ENCODE measurements at regions not wholly inside any gene's neighbourhood (a gene's known extent, or its start where the extent isn't known, plus 50 kb on each side); places are given as distances from the start of the nearest gene placed in this dataset.

GRCh38 chr5:120084543-120084870 is 379.6 kb upstream of the PRR16 start:
- Histone ChIP-seq H3K9me3 (ENCODE audit: control insufficient read depth, low read length) (no peaks in the 10 kb centered on the region), H3K27ac (ENCODE audit: low read depth, low read length, severe bottlenecking) (no peak overlapping the region), H3K36me3 (ENCODE audit: control insufficient read depth, insufficient read depth, low read length) (no peaks in the 10 kb centered on the region), H3K4me3 (ENCODE audit: extremely low read depth, insufficient read depth, low read length, poor library complexity, severe bottlenecking) (no peak overlapping the region), H3K4me1 (ENCODE audit: control insufficient read depth, insufficient read depth, low read length, poor library complexity, severe bottlenecking) (no peaks in the 10 kb centered on the region)
- WGBS, 2 experiments (ENCODE audit: insufficient coverage in 2 of 2), result 88 to 100% methylated on average over 1 of the region's 2 CpGs

- Histone ChIP-seq H3K27ac (ENCODE audit: low read depth, low read length, severe bottlenecking) (no peak overlapping the region), H3K9me3 (ENCODE audit: control insufficient read depth, low read length) (no peaks in the 10 kb centered on the region), H3K36me3 (ENCODE audit: control insufficient read depth, insufficient read depth, low read length) (no peaks in the 10 kb centered on the region), H3K4me3 (ENCODE audit: extremely low read depth, insufficient read depth, low read length, poor library complexity, severe bottlenecking) (no peak overlapping the region), H3K4me1 (ENCODE audit: control insufficient read depth, insufficient read depth, low read length, poor library complexity, severe bottlenecking) (no peaks in the 10 kb centered on the region)
- 76 to 90% methylated on average over 1 to 2 of the region's 2 CpGs for WGBS, 2 experiments (ENCODE audit: insufficient coverage in 2 of 2)
These were observed 378.0 kb upstream of the PRR16 start for GRCh38 chr5:120086081-120086480.

- no CpG with 5 or more reads among the region's 2 CpGs for WGBS, 2 experiments (ENCODE audit: insufficient coverage in 2 of 2)
- Histone ChIP-seq H3K9me3 (ENCODE audit: control insufficient read depth, low read length) (no peaks in the 10 kb centered on the region), H3K4me1 (ENCODE audit: control insufficient read depth, insufficient read depth, low read length, poor library complexity, severe bottlenecking) (no peaks in the 10 kb centered on the region), H3K4me3 (ENCODE audit: extremely low read depth, insufficient read depth, low read length, poor library complexity, severe bottlenecking) (no peak overlapping the region), H3K36me3 (ENCODE audit: control insufficient read depth, insufficient read depth, low read length) (no peaks in the 10 kb centered on the region), H3K27ac (ENCODE audit: low read depth, low read length, severe bottlenecking) (no peak overlapping the region)
These were observed 375.7 kb upstream of the PRR16 start for GRCh38 chr5:120088412-120088811.

GRCh38 chr5:120088836-120089235 is 375.3 kb upstream of the PRR16 start:
- 67% methylated on average over 1 of the region's 1 CpG; no CpG with 5 or more reads in 1 of the 2 experiments for WGBS, 2 experiments (ENCODE audit: insufficient coverage in 2 of 2)
- H3K27ac ChIP-seq (ENCODE audit: low read depth, low read length, severe bottlenecking), result no peak overlapping the region
- no peaks in the 10 kb centered on the region for H3K36me3 ChIP-seq (ENCODE audit: control insufficient read depth, insufficient read depth, low read length)
- no peak overlapping the region for H3K4me3 ChIP-seq (ENCODE audit: extremely low read depth, insufficient read depth, low read length, poor library complexity, severe bottlenecking)
- H3K4me1 ChIP-seq (ENCODE audit: control insufficient read depth, insufficient read depth, low read length, poor library complexity, severe bottlenecking), result no peaks in the 10 kb centered on the region
- no peaks in the 10 kb centered on the region for H3K9me3 ChIP-seq (ENCODE audit: control insufficient read depth, low read length)

GRCh38 chr5:120091376-120091948 is 372.6 kb upstream of the PRR16 start:
- Histone ChIP-seq H3K4me1 (ENCODE audit: control insufficient read depth, insufficient read depth, low read length, poor library complexity, severe bottlenecking) (no peaks in the 10 kb centered on the region), H3K9me3 (ENCODE audit: control insufficient read depth, low read length) (no peaks in the 10 kb centered on the region), H3K4me3 (ENCODE audit: extremely low read depth, insufficient read depth, low read length, poor library complexity, severe bottlenecking) (no peak overlapping the region), H3K27ac (ENCODE audit: low read depth, low read length, severe bottlenecking) (no peak overlapping the region), H3K36me3 (ENCODE audit: control insufficient read depth, insufficient read depth, low read length) (no peaks in the 10 kb centered on the region)
- WGBS, 2 experiments (ENCODE audit: insufficient coverage in 2 of 2), result 100% methylated on average over 1 of the region's 3 CpGs

GRCh38 chr5:120092649-120093048 is 371.5 kb upstream of the PRR16 start:
- no peaks in the 10 kb centered on the region for H3K9me3 ChIP-seq (ENCODE audit: control insufficient read depth, low read length)
- H3K36me3 ChIP-seq (ENCODE audit: control insufficient read depth, insufficient read depth, low read length), result no peaks in the 10 kb centered on the region
- 100% methylated on average over 1 of the region's 2 CpGs for WGBS, 2 experiments (ENCODE audit: insufficient coverage in 2 of 2)
- no peaks in the 10 kb centered on the region for H3K4me1 ChIP-seq (ENCODE audit: control insufficient read depth, insufficient read depth, low read length, poor library complexity, severe bottlenecking)
- H3K27ac ChIP-seq (ENCODE audit: low read depth, low read length, severe bottlenecking), result no peak overlapping the region
- H3K4me3 ChIP-seq (ENCODE audit: extremely low read depth, insufficient read depth, low read length, poor library complexity, severe bottlenecking), result no peak overlapping the region

- H3K4me1 ChIP-seq (ENCODE audit: control insufficient read depth, insufficient read depth, low read length, poor library complexity, severe bottlenecking), result no peaks in the 10 kb centered on the region
- WGBS, 2 experiments (ENCODE audit: insufficient coverage in 2 of 2), result 88 to 90% methylated on average over 2 to 4 of the region's 7 CpGs
- no peaks in the 10 kb centered on the region for H3K9me3 ChIP-seq (ENCODE audit: control insufficient read depth, low read length)
- no peaks in the 10 kb centered on the region for H3K36me3 ChIP-seq (ENCODE audit: control insufficient read depth, insufficient read depth, low read length)
- no peak overlapping the region for H3K27ac ChIP-seq (ENCODE audit: low read depth, low read length, severe bottlenecking)
- H3K4me3 ChIP-seq (ENCODE audit: extremely low read depth, insufficient read depth, low read length, poor library complexity, severe bottlenecking), result no peak overlapping the region
These were observed 370.9 kb upstream of the PRR16 start for GRCh38 chr5:120093178-120093577.

- Histone ChIP-seq H3K9me3 (ENCODE audit: control insufficient read depth, low read length) (no peaks in the 10 kb centered on the region), H3K27ac (ENCODE audit: low read depth, low read length, severe bottlenecking) (no peak overlapping the region), H3K36me3 (ENCODE audit: control insufficient read depth, insufficient read depth, low read length) (no peaks in the 10 kb centered on the region), H3K4me3 (ENCODE audit: extremely low read depth, insufficient read depth, low read length, poor library complexity, severe bottlenecking) (no peak overlapping the region), H3K4me1 (ENCODE audit: control insufficient read depth, insufficient read depth, low read length, poor library complexity, severe bottlenecking) (no peaks in the 10 kb centered on the region)
- WGBS, 2 experiments (ENCODE audit: insufficient coverage in 2 of 2), result 92% methylated on average over 2 of the region's 3 CpGs; no CpG with 5 or more reads in 1 of the 2 experiments
These were observed 367.7 kb upstream of the PRR16 start for GRCh38 chr5:120096413-120096812.

GRCh38 chr5:120098426-120098825 is 365.7 kb upstream of the PRR16 start:
- 100% methylated on average over 3 to 4 of the region's 4 CpGs for WGBS, 2 experiments (ENCODE audit: insufficient coverage in 2 of 2)
- Histone ChIP-seq H3K4me1 (ENCODE audit: control insufficient read depth, insufficient read depth, low read length, poor library complexity, severe bottlenecking) (no peaks in the 10 kb centered on the region), H3K27ac (ENCODE audit: low read depth, low read length, severe bottlenecking) (no peak overlapping the region), H3K36me3 (ENCODE audit: control insufficient read depth, insufficient read depth, low read length) (no peaks in the 10 kb centered on the region), H3K9me3 (ENCODE audit: control insufficient read depth, low read length) (no peaks in the 10 kb centered on the region), H3K4me3 (ENCODE audit: extremely low read depth, insufficient read depth, low read length, poor library complexity, severe bottlenecking) (no peak overlapping the region)

- H3K27ac ChIP-seq (ENCODE audit: low read depth, low read length, severe bottlenecking), result no peak overlapping the region
- H3K4me3 ChIP-seq (ENCODE audit: extremely low read depth, insufficient read depth, low read length, poor library complexity, severe bottlenecking), result no peak overlapping the region
- 83% methylated on average over 1 of the region's 5 CpGs; no CpG with 5 or more reads in 1 of the 2 experiments for WGBS, 2 experiments (ENCODE audit: insufficient coverage in 2 of 2)
- no peaks in the 10 kb centered on the region for H3K9me3 ChIP-seq (ENCODE audit: control insufficient read depth, low read length)
- H3K36me3 ChIP-seq (ENCODE audit: control insufficient read depth, insufficient read depth, low read length), result no peaks in the 10 kb centered on the region
- H3K4me1 ChIP-seq (ENCODE audit: control insufficient read depth, insufficient read depth, low read length, poor library complexity, severe bottlenecking), result no peaks in the 10 kb centered on the region
These were observed 365.1 kb upstream of the PRR16 start for GRCh38 chr5:120098902-120099535.

- H3K36me3 ChIP-seq (ENCODE audit: control insufficient read depth, insufficient read depth, low read length), result no peaks in the 10 kb centered on the region
- H3K27ac ChIP-seq (ENCODE audit: low read depth, low read length, severe bottlenecking), result no peak overlapping the region
- no peak overlapping the region for H3K4me3 ChIP-seq (ENCODE audit: extremely low read depth, insufficient read depth, low read length, poor library complexity, severe bottlenecking)
- H3K9me3 ChIP-seq (ENCODE audit: control insufficient read depth, low read length), result no peaks in the 10 kb centered on the region
- H3K4me1 ChIP-seq (ENCODE audit: control insufficient read depth, insufficient read depth, low read length, poor library complexity, severe bottlenecking), result no peaks in the 10 kb centered on the region
These were observed 362.3 kb upstream of the PRR16 start for GRCh38 chr5:120101771-120102170.

Data from mesodermal cell (in vitro differentiated cells).